Psoas muscle (tissue), 7 donors: ENCODE measurements at regions not wholly inside any gene's neighbourhood (a gene's known extent, or its start where the extent isn't known, plus 50 kb on each side); places are given as distances from the start of the nearest gene placed in this dataset.

Experiments used
- ATAC-seq, 4 donors: fragments of 200-7000 bp; cut with Tn5 transposase; one replicate each; pipeline ENCODE4 v1.9.1; 2020; ENCODE audit warnings: moderate library complexity in 3 of 4, mild to moderate bottlenecking in 2 of 4
- DNase-seq, 2 donors: peaks; one replicate each; pipeline ENCODE4 v3.0.0-alpha.2; 2020
- H3K27ac ChIP-seq: fragments of 200-600 bp; one replicate; pipeline ENCODE4 v1.8.0; 2022
- H3K27me3 ChIP-seq, 3 donors: fragments of 200-600 bp in 1 of 3; one replicate each; pipeline versions ENCODE4 v1.6.1 to v1.8.0; 2013 to 2022; ENCODE audit warnings: low read length in 2 of 3, mild to moderate bottlenecking in 2 of 3, moderate library complexity in 1 of 3; ENCODE audit not compliant: insufficient read depth in 3 of 3
- H3K36me3 ChIP-seq, 2 donors: fragments of 200-600 bp in 1 of 2; one replicate each; pipeline versions ENCODE4 v1.6.1 to v1.8.0; 2013 to 2022; ENCODE audit warnings: low read depth in 1 of 2, mild to moderate bottlenecking in 1 of 2, moderate library complexity in 1 of 2; ENCODE audit not compliant: insufficient read depth in 1 of 2
- H3K4me1 ChIP-seq: fragments of 200-600 bp; one replicate; pipeline ENCODE4 v1.8.0; 2022
- H3K4me3 ChIP-seq: fragments of 200-600 bp; one replicate; pipeline ENCODE4 v1.8.0; 2022; ENCODE audit warnings: mild to moderate bottlenecking
- H3K9me3 ChIP-seq: fragments of 200-600 bp; one replicate; pipeline ENCODE4 v1.8.0; 2022
- CTCF ChIP-seq: fragments of 200-600 bp; IDR thresholded peaks from one replicate; pipeline ENCODE4 v1.8.0; 2022; ENCODE audit warnings: antibody characterized with exemption
- WGBS, 3 donors: extraction: QIAGEN DNeasy Blood & Tissue Kit; methylation state at CpG; one replicate each; pipeline versions ENCODE4 v1.1.6 to v1.1.7; 2013; 5-methylcytosine and 5-hydroxymethylcytosine counted together
- intact Hi-C, 2 donors: fragments of 100-400 bp; cut with DNase I; formaldehyde crosslinking; loops; one replicate each; pipeline versions ENCODE4 v1.11.0 to v1.14.2; 2022
- donor health status: healthy with polysubstance abuse.
- donor health status: DM: no; HTN: no; CAD: no; lungs with moderate emphysema.
- donor health status: Bipolar disorder and iron deficiency.
- donor health status: healthy.
- donor health status: DM: yes; HTN: yes; CAD: no.
- donor health status: DM: no; HTN: no; CAD: no.
- donor health status: DM: yes; HTN: yes; CAD: no.

- no peaks in the 10 kb centered on the region for H3K27me3 ChIP-seq
- H3K4me1 ChIP-seq, result no peaks in the 10 kb centered on the region
- H3K36me3 ChIP-seq, result no peaks in the 10 kb centered on the region
- ATAC-seq, result no peak
- H3K4me3 ChIP-seq, result no peak overlapping the region
- no peaks in the 10 kb centered on the region for H3K9me3 ChIP-seq
- no peak overlapping the region for H3K27ac ChIP-seq
- DNase-seq, result no peak
- intact Hi-C loops, result no loop called here
- no peak for TF ChIP-seq CTCF
Measured at GRCh38 chr6:74976026-74976425, 229.8 kb downstream of the COL12A1 start.

DNA sequence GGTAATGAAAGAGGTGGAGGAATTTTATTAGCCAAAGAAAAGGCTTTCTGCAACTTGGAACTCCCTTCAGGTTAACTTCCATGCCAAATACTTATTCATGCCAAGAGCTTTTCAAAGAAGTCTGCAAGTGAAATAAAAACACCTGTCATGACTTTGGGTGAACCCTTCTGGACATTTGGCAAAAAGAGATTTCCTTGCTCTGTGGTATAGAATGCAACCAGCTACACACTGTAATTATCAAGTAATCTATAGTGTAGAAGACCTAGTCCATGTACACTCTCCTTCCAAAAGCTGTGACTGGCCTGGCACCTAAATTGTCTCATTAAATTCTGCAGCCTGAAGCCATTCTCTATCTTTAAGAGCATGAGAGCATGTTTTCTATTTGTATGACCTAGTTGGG is 232.3 kb downstream of the COL12A1 start:
- intact Hi-C loops, result no loop called here
- no peak for DNase-seq
- no peaks in the 10 kb centered on the region for H3K36me3 ChIP-seq
- no peak overlapping the region for H3K4me3 ChIP-seq
- H3K27me3 ChIP-seq, result no peaks in the 10 kb centered on the region
- TF ChIP-seq CTCF, result no peak
- no peak for ATAC-seq
- H3K4me1 ChIP-seq, result no peaks in the 10 kb centered on the region
- H3K9me3 ChIP-seq, result no peaks in the 10 kb centered on the region
- H3K27ac ChIP-seq, result no peak overlapping the region

GRCh38 chr6:74971633-74972032 is 234.2 kb downstream of the COL12A1 start:
- H3K27me3 ChIP-seq, result no peaks in the 10 kb centered on the region
- no peaks in the 10 kb centered on the region for H3K9me3 ChIP-seq
- H3K4me1 ChIP-seq, result no peaks in the 10 kb centered on the region
- intact Hi-C loops, result no loop called here
- ATAC-seq, result no peak
- H3K4me3 ChIP-seq, result no peak overlapping the region
- H3K27ac ChIP-seq, result no peak overlapping the region
- H3K36me3 ChIP-seq, result no peaks in the 10 kb centered on the region
- TF ChIP-seq CTCF, result no peak
- no peak for DNase-seq

- peaks cover 1% of the 10 kb centered on the region for H3K9me3 ChIP-seq
- no peak for TF ChIP-seq CTCF
- no peak overlapping the region for H3K4me3 ChIP-seq
- WGBS, 3 donors, result 34 to 42% (median 37%) methylated on average over 4 of the region's 4 CpGs
- no peaks in the 10 kb centered on the region for H3K27me3 ChIP-seq
- no peak overlapping the region for H3K27ac ChIP-seq
- DNase-seq (no peak), ATAC-seq (no peak)
- no peaks in the 10 kb centered on the region for H3K4me1 ChIP-seq
- H3K36me3 ChIP-seq, result no peaks in the 10 kb centered on the region
- intact Hi-C loops, result no loop called here
Measured at GRCh38 chr6:74969591-74970267, 236.1 kb downstream of the COL12A1 start.

- no peaks in the 10 kb centered on the region for H3K36me3 ChIP-seq
- ATAC-seq (no peak), DNase-seq (no peak)
- peaks cover 6% of the 10 kb centered on the region for H3K9me3 ChIP-seq
- H3K27ac ChIP-seq, result no peak overlapping the region
- H3K4me3 ChIP-seq, result no peak overlapping the region
- TF ChIP-seq CTCF, result no peak
- H3K27me3 ChIP-seq, result no peaks in the 10 kb centered on the region
- H3K4me1 ChIP-seq, result no peaks in the 10 kb centered on the region
- intact Hi-C loops, result no loop called here
- WGBS, 3 donors, result 88 to 92% (median 90%) methylated on average over 1 of the region's 1 CpG
Measured at GRCh38 chr6:74967821-74968220, 238.0 kb downstream of the COL12A1 start.
